Mucosa of descending colon (tissue), 3 donors: ENCODE measurements at regions not wholly inside any gene's neighbourhood (a gene's known extent, or its start where the extent isn't known, plus 50 kb on each side); places are given as distances from the start of the nearest gene placed in this dataset.

Source experiments
- ATAC-seq: fragments of 200-7000 bp; cut with Tn5 transposase; one replicate; pipeline ENCODE4 v1.9.1; 2020; ENCODE audit warnings: mild to moderate bottlenecking, moderate library complexity
- DNase-seq, 3 donors: peaks; one replicate each; pipeline ENCODE4 v3.0.0-alpha.2; 2020
- H3K36me3 ChIP-seq: fragments of 200-600 bp; one replicate; pipeline ENCODE4 v1.8.0; 2021; ENCODE audit warnings: low read depth, mild to moderate bottlenecking
- H3K4me1 ChIP-seq: fragments of 200-600 bp; one replicate; pipeline ENCODE4 v1.8.0; 2021; ENCODE audit warnings: low read depth, mild to moderate bottlenecking
- H3K4me3 ChIP-seq: fragments of 200-600 bp; one replicate; pipeline ENCODE4 v1.8.0; 2021; ENCODE audit warnings: mild to moderate bottlenecking
- H3K9me3 ChIP-seq: fragments of 200-600 bp; one replicate; pipeline ENCODE4 v1.8.0; 2021; ENCODE audit warnings: mild to moderate bottlenecking
- intact Hi-C, 2 donors: fragments of 100-400 bp; cut with DNase I in 1 of 2; cut with micrococcal nuclease in 1 of 2; formaldehyde crosslinking; loops; one replicate each; pipeline versions ENCODE4 v1.11.0 to v1.11.1; 2022; cut with DNase I, micrococcal nuclease
- TF ChIP-seq, protein P1 (sequence below): fragments of 200-600 bp; IDR thresholded peaks from one replicate; pipeline ENCODE4 v1.8.0; 2022; ENCODE audit warnings: antibody characterized with exemption, mild to moderate bottlenecking
- donor health status: DM: no; HTN: no; CAD: no; lungs with moderate emphysema.
- donor health status: DM: no; HTN: no; CAD: no.
- donor health status: DM: no; HTN: yes; CAD: no.

DNA sequence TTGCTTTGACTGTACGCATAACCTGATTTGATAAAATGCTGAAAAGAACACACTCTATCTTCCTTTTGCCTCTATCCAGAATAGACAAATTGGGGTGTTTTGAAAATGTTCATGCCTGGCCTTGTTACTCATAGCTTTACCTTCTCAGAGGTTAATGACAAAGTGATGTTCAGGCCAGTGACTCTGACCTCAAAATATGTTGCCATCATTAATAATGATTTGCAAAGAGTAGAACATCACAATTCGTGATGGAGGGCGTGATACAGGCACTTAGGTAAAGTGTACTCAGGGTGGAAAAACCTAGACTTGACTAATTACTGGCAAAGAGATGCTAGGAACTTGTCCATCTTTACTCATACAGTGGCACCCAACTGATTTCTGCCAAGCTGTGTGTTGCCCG lies 656.6 kb upstream of the SOX9 start:
- no peak overlapping the region for H3K4me3 ChIP-seq
- H3K9me3 ChIP-seq, result no peaks in the 10 kb centered on the region
- TF ChIP-seq, protein P1, sequence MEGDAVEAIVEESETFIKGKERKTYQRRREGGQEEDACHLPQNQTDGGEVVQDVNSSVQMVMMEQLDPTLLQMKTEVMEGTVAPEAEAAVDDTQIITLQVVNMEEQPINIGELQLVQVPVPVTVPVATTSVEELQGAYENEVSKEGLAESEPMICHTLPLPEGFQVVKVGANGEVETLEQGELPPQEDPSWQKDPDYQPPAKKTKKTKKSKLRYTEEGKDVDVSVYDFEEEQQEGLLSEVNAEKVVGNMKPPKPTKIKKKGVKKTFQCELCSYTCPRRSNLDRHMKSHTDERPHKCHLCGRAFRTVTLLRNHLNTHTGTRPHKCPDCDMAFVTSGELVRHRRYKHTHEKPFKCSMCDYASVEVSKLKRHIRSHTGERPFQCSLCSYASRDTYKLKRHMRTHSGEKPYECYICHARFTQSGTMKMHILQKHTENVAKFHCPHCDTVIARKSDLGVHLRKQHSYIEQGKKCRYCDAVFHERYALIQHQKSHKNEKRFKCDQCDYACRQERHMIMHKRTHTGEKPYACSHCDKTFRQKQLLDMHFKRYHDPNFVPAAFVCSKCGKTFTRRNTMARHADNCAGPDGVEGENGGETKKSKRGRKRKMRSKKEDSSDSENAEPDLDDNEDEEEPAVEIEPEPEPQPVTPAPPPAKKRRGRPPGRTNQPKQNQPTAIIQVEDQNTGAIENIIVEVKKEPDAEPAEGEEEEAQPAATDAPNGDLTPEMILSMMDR, result no peak
- H3K36me3 ChIP-seq, result no peaks in the 10 kb centered on the region
- intact Hi-C loops, result no loop called here
- ATAC-seq, result no peak
- no peaks in the 10 kb centered on the region for H3K4me1 ChIP-seq
- no peak for DNase-seq

DNA sequence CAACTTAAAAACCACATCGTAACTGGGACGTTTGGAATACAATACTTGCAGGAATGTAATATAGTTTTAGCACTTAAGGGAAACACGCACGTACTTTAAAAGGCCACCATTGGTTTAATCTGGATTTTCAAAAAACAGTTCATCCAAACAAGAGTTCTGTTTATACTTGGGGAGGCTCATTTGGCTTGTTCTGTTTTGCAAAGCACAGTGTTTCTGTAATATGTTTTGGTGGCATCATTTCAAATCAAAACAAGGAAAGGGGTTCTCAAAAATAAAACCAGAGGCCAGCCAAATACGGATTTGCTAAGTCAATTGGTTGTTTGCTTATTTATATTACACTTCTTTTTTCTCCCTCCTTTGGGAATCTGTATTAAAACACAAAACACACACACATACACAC lies 656.1 kb upstream of the SOX9 start:
- TF ChIP-seq, protein P1, result no peak
- ATAC-seq (no peak), DNase-seq (no peak)
- H3K4me3 ChIP-seq, result no peak overlapping the region
- H3K4me1 ChIP-seq, result no peaks in the 10 kb centered on the region
- intact Hi-C loops, result no loop called here
- H3K36me3 ChIP-seq, result no peaks in the 10 kb centered on the region
- no peaks in the 10 kb centered on the region for H3K9me3 ChIP-seq

DNA sequence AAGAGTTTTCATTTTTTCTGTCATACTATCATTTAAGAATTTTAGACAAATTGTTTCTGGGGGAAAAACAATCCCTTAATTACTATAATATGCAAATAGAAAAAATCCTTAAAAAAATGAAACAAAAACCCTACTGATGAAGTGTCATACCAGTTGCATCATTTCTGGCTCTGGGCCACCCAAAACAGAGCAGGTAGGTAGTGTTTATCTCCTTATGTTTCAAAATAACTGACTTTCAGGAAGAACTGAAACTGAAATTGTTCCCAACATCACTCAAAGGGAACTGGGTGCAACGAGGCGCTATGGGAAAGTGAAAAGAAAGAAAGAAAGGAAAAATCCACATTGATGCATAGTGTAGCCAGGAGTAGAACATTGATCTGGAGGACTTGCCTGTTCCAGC lies 653.1 kb upstream of the SOX9 start:
- Histone ChIP-seq H3K36me3 (no peaks in the 10 kb centered on the region), H3K9me3 (no peaks in the 10 kb centered on the region), H3K4me3 (no peak overlapping the region), H3K4me1 (no peaks in the 10 kb centered on the region)
- DNase-seq (no peak), ATAC-seq (no peak)
- intact Hi-C loops, result no loop called here
- TF ChIP-seq, protein P1, result no peak

DNA sequence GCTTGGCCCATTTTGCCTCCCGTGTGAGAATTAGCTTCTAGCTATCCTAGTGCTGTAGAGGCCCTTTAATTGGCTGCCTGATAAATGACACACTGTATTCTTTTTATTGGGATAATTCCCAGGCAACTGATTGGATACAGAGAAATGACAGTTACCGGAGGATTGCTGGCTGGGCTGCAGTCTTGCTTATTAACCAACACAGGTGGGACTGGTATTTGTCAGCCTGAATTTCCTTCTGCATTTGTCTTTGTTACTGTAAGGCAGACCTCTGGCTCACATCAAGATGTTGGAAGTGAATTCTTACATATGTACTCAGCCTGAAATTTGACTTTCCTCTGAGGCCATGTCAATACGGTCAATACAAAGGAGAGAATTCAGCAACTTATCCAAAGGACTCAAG lies 650.8 kb upstream of the SOX9 start:
- ATAC-seq, result no peak
- intact Hi-C loops, result loop anchor here in 1 of 2 donors (10.0 kb wide), 1 partner anchor 645 kb away; no protein-coding TSS in a partner anchor
- Histone ChIP-seq H3K4me1 (no peaks in the 10 kb centered on the region), H3K36me3 (no peaks in the 10 kb centered on the region), H3K4me3 (no peak overlapping the region), H3K9me3 (no peaks in the 10 kb centered on the region)
- TF ChIP-seq, protein P1, result no peak
- no peak for DNase-seq

DNA sequence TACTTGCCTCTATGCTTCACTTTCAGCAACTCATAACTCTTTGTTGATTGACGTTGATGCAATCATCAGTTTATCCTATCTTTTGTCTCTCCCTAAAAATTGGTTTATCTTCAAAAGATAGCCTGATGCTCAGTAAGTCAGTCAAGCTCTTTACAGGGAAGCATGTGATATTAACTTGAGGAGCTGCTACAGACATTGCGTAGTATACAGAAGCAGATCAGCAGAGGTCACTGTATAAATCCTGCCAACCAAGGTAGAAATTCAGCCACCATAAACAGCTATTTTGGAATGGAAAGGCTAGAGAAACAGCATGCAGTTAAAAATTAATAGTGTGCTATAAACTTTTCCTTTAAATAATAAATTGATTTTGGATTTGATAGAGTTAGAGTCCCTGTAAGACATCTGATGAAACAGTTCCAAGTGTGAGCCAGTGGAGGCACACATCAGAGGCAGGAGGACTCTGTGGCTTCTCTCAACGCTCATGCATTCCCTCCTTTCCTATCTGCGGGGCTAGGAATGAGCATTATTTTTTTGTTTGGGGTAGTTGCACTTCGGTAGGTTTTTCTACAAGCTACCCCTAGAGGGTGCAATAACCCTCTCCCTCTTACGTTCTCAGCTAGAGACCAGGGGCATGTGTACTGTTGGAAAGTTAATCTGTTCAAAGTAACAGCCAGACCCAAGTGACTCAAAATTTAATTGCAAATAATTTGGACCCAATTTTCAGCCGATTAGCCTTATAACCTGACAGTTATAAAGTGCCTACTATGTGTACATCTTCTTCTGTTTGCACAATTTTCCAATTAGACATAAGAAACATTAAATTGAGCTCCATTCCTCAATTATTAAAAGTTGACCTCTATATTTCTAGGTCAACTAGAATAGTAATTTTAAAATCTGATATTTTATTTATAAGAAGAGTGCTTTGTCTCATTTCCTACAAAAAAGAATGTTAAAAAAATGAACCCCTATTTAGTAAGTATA lies 647.7 kb upstream of the SOX9 start:
- H3K9me3 ChIP-seq, result no peaks in the 10 kb centered on the region
- intact Hi-C loops, result loop anchor here in 1 of 2 donors (2.0 to 10.0 kb wide), 2 partner anchors 288 to 642 kb away; no protein-coding TSS in a partner anchor
- DNase-seq, result peak in 1 of 3 donors; percentile 38
- peak; percentile 84 for ATAC-seq
- no peaks in the 10 kb centered on the region for H3K4me1 ChIP-seq
- H3K4me3 ChIP-seq, result no peak overlapping the region
- no peaks in the 10 kb centered on the region for H3K36me3 ChIP-seq
- TF ChIP-seq, protein P1, result peak; percentile 32
